Middle frontal gyrus (tissue), 1 donor: ENCODE measurements at regions not wholly inside any gene's neighbourhood (a gene's known extent, or its start where the extent isn't known, plus 50 kb on each side); places are given as distances from the start of the nearest gene placed in this dataset.
"Not testable (repeated sequence)": the region's sequence is repeated elsewhere in the genome, so short reads cannot be mapped to it uniquely, and the experiment has no call there.

Experiments used
- DNase-seq: peaks from one replicate; pipeline ENCODE4 v3.0.0-alpha.2; 2015; ENCODE audit warnings: low spot score; ENCODE audit errors: extremely low spot score

GRCh38 chr2:65613968-65614555, 181.7 kb upstream of the SPRED2 start:
- no peak for DNase-seq

DNA sequence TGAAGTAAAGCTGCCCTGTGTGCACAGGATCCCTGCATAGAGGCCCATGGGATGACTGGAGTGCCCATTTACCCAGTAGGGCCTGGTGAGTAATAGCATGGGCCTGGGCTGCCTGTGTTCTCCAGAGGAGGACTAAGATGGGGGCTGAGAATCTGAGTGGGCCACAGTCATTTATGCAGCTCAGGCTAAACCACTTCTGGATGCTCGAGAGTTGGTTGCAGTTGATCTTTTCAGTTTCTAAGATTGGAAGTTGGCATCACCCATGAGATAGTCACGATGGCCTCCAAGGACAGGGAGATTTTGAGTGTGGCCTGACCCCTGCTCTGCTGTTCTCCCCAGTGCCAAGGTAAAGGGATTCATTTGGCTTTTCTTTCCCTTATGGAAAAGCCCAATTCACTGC, 179.1 kb upstream of the SPRED2 start:
- no peak for DNase-seq

GRCh38 chr2:65608916-65609315, 176.5 kb upstream of the SPRED2 start:
- DNase-seq, result no peak

- DNase-seq, result no peak
Observed at GRCh38 chr2:65608466-65608865, 176.1 kb upstream of the SPRED2 start.

DNA sequence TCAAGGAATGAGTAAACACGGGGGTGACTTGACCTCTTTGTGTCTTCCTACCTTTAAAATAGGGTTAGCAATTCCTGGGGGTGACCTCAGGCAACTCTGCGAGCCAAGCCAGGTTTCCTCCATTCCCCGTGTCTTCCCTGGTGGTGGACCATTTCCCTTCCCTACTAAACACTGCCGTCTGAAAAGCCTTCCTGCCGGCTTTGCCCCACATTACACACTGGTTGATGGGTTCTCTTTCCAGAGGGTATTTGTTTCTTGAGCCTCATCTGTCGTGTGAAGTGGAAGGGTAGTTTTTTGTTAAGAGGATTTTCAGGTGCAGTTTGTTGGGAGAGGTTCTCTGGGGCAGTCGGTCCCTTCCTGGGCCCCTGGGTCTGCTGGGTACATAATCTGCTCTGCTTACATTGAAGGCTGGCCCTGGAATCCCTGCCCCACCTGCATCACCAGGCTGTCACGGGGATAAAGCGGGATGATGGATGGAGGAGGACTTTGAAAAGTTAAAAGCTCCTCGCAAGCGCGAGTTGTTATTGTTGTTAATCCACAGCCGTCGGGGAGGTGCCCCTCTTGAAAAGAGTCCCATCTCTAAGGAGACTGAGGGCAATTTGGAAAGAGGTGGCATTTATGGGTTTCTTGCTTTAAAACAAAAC, 175.4 kb upstream of the SPRED2 start:
- no peak for DNase-seq

GRCh38 chr2:65605743-65606058, 173.3 kb upstream of the SPRED2 start:
- DNase-seq, result no peak

DNA sequence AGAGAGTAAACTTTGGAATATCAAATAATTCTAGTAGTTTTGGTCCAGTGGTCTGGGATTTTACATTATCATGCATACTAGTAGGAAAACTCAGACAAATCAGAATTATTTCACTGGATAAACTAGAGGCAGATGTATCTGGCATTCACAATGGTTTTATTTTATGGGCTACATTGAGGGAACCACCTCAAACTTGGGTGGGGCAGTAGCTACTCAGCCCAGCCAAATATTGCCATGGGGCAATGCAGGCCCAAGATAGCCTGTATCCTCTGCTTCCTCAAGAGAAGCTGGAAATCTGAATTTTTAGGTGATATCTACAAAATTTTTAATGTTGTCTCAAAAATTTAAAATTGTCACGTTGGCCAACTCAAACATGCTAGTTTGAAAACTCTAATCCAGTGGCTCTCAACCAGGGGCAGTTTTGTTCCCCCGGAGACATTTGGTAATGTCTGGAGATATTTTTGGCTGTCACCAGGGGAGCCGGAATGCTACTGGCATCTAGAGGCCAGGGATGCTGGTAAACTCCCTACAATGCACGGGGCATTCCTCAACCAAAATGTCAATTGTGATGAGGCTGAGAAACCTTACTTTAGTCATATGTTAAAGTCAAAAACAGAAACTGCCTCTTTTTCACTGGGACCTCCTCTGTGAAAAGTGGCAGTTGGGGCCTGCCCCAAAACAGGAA, 172.8 kb upstream of the SPRED2 start:
- no peak for DNase-seq

GRCh38 chr2:65604246-65604645, 171.8 kb upstream of the SPRED2 start:
- no peak for DNase-seq

DNA sequence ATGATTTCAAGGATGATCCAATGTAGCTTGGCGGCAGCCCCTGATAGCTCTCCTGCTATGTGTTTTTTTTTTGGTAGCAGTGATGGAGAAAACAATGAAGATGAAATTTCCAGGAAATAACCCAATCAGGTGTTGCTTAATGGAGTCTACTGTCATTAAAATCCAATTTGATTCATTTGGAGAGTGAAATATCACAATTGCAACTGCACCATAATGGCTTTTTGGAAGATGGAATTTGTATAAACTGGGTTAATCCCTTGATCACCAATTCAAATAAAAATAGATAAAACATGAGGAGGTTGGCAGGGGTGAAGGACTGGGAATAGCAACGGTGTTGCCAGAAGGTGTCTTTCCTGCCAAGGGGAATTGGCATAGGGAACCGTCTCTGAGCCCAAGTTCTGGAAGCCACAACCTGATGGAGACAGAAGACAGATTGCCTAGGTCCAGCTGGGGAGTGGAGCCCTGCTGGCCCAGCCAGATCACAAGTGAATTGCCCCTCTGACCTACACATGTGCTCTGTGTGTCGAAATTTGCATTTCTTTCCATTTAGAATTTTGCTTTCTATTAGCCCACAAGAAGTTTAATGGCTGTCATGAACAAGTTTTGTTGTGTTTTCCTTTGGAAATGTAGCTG, 170.3 kb upstream of the SPRED2 start:
- DNase-seq, result no peak

DNA sequence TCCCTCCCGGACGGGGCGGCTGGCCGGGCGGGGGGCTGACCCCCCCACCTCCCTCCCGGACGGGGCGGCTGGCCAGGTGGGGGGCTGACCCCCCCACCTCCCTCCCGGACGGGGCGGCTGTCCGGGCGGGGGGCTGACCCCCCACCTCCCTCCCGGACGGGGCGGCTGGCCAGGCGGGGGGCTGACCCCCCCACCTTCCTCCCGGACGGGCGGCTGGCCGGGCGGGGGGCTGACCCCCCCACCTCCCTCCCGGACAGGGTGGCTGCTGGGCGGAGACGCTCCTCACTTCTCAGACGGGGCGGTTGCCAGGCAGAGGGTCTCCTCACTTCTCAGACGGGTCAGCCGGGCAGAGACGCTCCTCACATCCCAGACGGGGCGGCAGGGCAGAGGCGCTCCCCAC, 168.5 kb upstream of the SPRED2 start:
- DNase-seq, result not testable (repeated sequence)

- DNase-seq, result not testable (repeated sequence)
Observed at GRCh38 chr2:65600351-65600750, 168.0 kb upstream of the SPRED2 start.

- DNase-seq, result no peak
Observed at GRCh38 chr2:65599693-65600092, 167.3 kb upstream of the SPRED2 start.

DNA sequence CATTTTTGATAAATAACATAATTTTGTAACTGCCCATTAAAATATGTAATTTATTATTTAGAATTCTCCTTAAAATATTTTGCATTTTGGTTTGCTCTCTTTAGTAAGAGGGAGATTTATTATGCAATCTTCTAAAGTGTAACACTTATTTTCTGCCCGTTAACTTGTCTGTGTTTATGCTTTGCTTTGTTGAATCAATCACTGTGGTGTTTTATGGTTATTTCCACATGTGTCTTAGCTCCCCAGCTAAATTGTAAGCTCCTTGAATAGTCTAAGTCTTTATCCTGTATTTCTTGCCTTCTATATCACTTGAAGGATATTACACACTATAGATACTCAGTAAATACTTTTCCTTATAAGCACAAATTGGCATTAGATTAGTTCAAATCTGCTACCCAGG, 166.6 kb upstream of the SPRED2 start:
- DNase-seq, result no peak

GRCh38 chr2:65598264-65598663, 165.9 kb upstream of the SPRED2 start:
- DNase-seq, result no peak

DNA sequence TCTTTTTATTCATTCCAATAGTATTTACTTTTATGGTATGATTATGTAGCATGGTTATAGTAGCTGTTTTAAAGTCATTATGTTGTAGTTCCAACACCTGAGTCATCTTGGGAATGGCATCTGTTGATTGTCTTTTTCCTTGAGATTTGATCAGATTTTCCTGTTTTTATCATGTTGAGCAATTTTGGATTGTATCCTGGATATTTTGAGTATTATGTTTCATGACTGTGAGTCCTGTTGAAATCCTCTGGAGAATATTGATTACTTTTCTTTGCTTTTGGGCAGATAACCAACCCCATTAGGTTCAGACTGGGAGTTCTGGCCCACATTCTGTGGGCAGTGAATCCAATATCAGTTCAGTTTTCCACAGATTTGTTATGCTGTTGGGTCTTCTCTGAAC, 163.2 kb upstream of the SPRED2 start:
- DNase-seq, result no peak

GRCh38 chr2:65594150-65594549, 161.8 kb upstream of the SPRED2 start:
- DNase-seq, result no peak

- DNase-seq, result no peak
Observed at GRCh38 chr2:65589667-65590066, 157.3 kb upstream of the SPRED2 start.

DNA sequence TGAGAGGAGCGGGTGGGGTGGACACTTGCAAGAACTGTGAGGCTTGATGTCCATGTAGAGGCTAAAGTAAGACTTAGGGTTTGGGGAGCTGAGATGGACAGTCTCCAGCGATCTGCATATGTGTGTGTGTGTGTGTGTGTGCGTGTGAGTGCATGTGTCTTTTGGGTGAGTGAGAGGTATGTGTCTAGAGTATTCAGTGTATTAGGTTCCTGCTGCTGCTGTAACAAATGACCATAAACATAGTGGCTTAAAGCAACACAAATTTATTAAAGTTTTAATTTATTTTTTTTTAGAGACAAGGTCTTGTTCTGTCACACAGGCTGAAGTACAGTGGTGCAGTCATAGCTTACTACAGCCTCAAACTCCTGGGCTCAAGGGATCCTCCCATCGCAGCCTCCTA, 155.4 kb upstream of the SPRED2 start:
- no peak for DNase-seq

DNA sequence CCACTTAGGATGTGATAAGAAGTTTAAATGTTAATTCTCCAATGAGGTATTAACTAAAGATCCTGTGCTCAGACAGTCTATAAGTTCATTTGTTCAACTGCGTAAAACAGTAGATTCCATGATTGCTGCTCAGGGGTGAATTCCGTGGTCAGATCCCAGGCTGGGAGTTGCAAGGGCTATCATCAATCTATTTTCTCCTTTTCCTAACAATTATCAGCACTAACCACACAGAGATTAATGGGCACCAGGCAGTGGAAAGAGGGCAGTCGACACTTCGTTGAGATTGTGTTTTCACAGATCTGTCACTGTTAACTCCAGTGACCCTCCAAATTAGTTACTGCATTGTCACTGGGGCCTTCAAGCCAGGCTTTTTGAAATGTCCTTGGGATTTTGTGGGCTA, 154.1 kb upstream of the SPRED2 start:
- DNase-seq, result no peak

DNA sequence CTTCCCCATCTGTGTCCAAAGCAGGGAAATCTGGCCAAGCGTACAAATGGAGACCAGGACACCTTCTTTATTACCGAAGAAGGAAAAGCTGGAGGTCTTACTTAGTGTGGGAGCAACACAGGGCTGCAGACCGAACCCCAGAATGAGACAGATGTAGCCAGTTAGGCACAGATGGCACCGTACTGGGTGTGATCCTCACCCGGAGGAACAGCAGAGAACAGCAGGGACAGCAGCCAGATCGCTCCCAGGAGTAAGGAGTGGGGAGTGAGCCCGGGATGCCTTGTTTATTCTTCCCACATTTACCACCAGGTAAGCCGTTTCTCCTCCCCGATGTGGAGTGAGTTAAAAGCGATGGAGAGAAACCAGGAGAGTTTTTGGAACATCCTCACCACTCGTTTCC, 150.7 kb upstream of the SPRED2 start:
- no peak for DNase-seq

GRCh38 chr2:65582364-65582763, 150.0 kb upstream of the SPRED2 start:
- DNase-seq, result no peak

DNA sequence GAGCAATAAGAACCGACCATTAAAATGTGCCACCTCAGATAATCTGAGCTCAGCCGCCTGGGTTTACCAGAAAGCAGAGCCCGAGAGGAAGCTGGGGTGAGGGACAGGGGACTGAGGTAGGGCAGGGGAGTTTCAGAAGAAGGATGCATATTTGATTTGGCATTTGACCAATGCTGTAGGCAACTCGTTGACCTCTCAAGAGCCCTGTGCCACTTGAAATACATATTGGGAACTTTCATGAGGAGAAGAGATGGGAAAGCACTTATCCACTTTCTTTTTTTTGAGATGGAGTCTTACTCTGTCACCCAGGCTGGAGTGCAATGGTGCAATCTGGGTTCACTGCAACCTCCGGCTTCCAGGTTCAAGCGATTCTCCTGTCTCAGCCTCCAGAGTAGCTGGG, 148.4 kb upstream of the SPRED2 start:
- no peak for DNase-seq
